Medulla oblongata (tissue), 1 donor: ENCODE measurements at regions not wholly inside any gene's neighbourhood (a gene's known extent, or its start where the extent isn't known, plus 50 kb on each side); places are given as distances from the start of the nearest gene placed in this dataset.
"Not testable (repeated sequence)": the region's sequence is repeated elsewhere in the genome, so short reads cannot be mapped to it uniquely, and the experiment has no call there.

Experiments used
- DNase-seq: peaks from one replicate; pipeline ENCODE4 v3.0.0-alpha.2; 2015; ENCODE audit errors: extremely low spot score

DNA sequence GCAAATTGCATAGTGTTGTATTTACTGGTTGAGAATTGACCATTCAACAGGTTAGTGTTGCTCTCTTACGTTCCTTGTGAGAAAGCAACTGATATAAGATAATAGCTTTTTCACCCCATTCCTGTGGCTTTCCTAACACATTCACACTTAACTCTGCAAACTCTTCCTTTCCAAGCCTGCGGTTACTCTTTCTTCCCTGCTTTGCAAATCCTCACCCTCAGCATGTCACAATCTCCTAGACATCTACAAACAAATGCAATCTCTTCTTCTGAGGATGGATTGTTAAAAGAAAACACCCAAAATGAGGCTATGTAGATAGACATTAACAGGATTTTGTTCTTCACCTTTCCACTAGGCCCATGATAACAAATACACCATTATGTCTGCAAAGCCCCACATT, 771.7 kb upstream of the PCDH7 start:
- no peak for DNase-seq

- DNase-seq, result no peak
Measured at GRCh38 chr4:29948858-29949257, 771.3 kb upstream of the PCDH7 start.

DNA sequence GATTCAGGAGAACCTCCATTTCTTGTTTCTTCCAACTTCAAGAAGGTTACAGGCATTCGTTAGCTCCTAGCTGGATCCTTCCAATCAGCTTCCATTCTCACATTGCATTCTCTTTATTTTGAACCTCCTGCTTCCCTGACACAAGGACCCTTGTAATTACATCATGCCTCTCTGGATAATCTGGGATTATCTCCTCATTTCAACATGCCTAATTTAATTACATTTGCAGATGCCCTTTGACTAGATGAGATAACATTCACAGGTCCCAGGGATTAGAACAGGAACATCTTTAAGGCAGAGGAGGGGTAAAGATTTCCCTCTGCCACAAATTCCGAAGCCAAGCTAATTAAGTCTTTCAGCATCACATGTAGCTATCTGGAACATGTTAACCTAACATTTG, 753.8 kb upstream of the PCDH7 start:
- DNase-seq, result no peak

- no peak for DNase-seq
Measured at GRCh38 chr4:29970626-29971025, 749.5 kb upstream of the PCDH7 start.

- no peak for DNase-seq
Measured at GRCh38 chr4:29972121-29972520, 748.0 kb upstream of the PCDH7 start.

DNA sequence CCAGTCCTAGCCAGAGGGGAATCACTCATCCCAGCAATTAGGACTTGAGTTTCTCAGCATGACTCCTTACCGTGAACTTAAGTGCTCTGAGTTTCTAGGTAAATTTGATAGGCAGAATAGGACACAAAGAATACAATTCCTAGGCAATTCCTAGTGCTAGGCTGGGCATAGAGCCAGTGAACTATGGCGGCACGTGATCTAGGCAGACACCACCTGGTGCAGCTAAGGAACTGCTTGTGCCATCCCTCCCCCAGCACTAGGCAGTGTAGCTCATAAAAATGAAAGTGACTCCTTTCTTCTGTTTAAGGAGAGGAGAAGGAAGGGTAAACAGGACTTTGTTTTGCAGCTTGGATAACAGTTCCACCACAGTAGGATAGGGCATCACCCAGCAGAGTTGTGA, 736.3 kb upstream of the PCDH7 start:
- DNase-seq, result no peak

GRCh38 chr4:30001628-30002027, 718.5 kb upstream of the PCDH7 start:
- no peak for DNase-seq

DNA sequence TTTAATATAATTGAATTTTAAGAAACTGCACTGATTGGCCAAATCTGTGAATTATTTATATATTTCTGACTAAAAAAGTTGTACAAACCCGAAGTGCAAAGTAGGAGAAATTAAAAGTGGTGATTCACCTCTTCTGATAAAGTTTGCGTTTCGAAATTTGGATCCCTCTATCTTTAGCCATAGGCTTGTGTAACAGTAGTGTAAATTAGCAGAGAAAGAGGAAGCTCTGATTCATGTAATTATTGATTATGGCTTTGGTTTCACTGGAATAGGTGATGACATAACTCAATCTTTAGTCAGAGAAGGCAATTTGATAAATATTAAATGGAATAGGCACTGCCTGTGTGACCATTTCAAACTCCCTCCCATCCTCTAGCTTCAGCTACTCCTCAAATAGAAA, 717.8 kb upstream of the PCDH7 start:
- no peak for DNase-seq

DNA sequence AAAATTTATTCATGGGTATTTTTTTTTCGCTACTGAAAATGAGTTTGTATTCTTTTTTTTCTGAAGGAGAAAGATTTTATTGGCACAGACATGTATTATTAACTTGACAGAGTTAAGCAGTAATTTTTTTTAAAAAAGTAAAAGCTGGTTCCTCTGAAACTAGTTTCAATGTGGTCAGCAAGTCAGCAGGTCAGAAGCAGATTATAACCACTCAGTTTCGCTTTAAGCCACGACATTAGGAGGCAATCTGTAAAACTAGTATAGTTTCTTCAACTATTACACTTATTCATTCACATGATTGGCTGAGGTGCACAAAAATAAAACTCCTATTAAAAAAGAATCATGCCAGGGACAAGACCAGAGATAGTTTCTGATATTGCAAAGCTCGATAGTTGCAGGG, 714.2 kb upstream of the PCDH7 start:
- DNase-seq, result no peak

- no peak for DNase-seq
Measured at GRCh38 chr4:30024526-30024925, 695.6 kb upstream of the PCDH7 start.

- no peak for DNase-seq
Measured at GRCh38 chr4:30028826-30029225, 691.3 kb upstream of the PCDH7 start.

- peak; percentile 50 for DNase-seq
Measured at GRCh38 chr4:30056016-30056766, 664.0 kb upstream of the PCDH7 start.

GRCh38 chr4:30068234-30068633, 651.9 kb upstream of the PCDH7 start:
- DNase-seq, result no peak

DNA sequence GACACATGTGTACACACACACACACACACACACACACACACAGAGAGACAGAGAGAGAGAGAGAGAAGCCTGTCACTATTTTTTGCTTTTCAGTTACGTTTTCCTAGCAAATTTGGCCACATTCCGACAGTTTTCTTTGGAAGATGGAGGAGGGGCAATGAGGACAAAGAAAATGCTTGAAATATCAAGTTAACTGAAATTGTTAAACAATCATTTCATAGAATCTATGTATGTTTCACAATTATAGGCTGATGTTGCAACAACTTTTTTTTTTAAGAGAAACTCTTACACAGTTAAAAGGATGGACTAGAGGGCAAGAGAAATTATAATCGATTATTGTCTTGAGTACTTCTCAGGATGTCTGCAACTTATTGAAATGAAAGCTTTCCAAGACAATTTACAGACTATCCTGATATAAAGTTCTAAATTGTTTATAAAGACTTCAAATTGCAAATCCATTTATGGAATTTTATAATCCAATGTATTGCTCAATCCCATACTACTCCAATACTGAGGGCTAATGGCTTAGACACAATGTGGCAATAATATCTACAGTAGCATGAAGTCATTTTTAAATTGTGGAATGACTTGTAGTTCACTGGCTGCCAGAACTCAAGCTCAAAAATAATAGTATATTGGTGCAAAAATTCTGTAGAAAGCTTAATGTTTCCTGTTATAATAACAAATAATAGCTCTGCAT, 647.0 kb upstream of the PCDH7 start:
- no peak for DNase-seq

GRCh38 chr4:30092420-30093128, 627.6 kb upstream of the PCDH7 start:
- not testable (repeated sequence) for DNase-seq

DNA sequence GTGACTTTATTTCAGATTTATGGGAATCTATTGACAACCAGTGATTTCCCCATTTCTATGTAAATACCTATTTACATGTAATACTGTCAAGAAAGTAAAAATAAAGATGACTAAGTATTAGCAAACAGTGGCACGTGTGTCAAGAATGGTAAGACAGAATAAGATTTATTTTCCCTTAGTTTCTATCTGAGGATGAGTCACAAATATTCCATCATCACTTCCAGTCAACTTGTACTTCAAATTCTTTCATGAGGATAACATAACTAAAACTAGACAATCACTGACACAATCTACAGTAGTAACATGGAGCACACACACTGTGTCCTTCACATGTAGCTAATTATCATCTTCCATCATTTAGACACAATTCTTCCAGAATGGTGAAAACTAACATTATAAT, 625.3 kb upstream of the PCDH7 start:
- DNase-seq, result no peak

DNA sequence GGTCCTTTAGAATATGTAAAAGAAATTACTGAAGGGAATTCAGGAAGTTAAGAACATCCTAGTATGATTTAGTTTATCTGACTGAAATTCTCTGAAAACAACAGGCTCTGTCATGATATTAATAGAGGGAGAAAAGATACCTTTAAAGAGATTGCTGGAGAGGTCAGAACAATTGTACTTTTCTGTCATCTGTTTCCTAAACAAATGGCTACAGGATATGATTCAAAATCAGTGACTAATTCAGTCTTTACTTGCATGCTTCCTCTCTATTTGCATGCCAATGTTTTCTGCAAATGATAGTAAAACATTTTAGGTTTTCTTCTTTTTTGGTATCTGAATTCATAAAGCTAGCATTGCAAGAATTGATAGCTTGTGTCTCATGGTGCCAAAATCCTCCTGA, 616.7 kb upstream of the PCDH7 start:
- no peak for DNase-seq

DNA sequence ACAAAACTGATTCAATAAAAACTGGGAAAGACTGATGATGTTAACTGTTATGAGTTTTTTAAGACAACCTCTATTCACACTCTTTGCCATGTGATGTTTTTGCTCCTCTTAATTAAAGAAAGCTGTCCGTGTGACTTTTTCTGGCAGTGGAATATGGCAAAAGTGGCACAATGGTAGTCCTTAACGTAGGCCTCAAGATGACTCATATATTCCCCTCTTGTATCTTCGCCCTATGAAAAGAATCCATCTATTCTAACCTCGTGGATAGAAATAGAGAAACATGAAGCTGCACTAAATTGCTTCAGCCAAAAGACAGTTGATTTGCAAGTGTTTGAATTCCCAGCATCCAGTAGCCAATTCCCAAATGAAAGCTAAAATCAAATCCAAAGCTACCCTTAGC, 603.8 kb upstream of the PCDH7 start:
- DNase-seq, result no peak

GRCh38 chr4:30117433-30117832, 602.7 kb upstream of the PCDH7 start:
- no peak for DNase-seq

DNA sequence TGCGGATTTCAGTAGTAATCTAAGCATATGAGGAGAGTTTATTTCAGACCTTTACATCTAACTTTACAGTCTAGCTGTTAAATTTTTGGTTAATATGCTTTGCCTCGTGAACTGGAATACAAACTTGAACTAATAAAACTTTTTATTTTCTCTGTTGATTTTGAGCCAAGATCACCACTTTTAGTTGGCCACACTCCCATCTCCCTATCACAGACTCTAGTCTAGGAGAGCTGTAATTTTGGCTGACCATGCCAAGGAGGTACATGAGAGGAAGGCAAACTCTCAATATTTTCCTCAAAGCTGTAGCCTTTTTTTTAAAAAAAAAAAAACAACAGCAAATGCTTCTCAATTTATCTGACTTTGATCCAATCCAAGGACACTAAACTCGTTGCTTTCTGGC, 597.5 kb upstream of the PCDH7 start:
- DNase-seq, result no peak

- DNase-seq, result not testable (repeated sequence)
Measured at GRCh38 chr4:30124621-30125020, 595.5 kb upstream of the PCDH7 start.

DNA sequence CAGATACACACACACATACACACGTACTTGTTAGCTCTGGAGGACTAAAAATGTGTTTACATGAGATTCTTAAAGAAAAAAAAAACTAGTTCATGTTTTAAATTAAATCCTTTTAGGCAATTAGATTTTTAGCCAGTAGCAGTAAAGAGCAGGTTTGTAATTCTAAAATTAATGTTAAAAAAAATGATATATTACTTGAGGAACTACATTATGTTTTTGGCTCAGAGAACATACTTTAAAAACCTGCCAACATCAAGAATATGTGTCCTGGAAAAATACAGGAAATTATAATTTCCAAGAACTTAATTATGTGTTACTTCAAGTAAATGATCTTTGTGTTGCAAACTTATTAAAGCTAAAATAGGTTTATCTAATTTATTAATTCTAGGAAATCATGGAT, 594.3 kb upstream of the PCDH7 start:
- no peak for DNase-seq

GRCh38 chr4:30126351-30126750, 593.8 kb upstream of the PCDH7 start:
- DNase-seq, result no peak
